Neutrophil (primary cell): ENCODE measurements at regions not wholly inside any gene's neighbourhood (a gene's known extent, or its start where the extent isn't known, plus 50 kb on each side); places are given as distances from the start of the nearest gene placed in this dataset.

ENCODE experiments used
- H3K27ac ChIP-seq: fragments of 200-600 bp; sonication (generic); 2 replicates; pipeline ENCODE4 v1.5.1; 2016; ENCODE audit warnings: mild to moderate bottlenecking, moderate library complexity
- H3K27me3 ChIP-seq: fragments of 200-600 bp; sonication (generic); 2 replicates; pipeline ENCODE4 v1.6.0; 2016; ENCODE audit warnings: mild to moderate bottlenecking
- H3K36me3 ChIP-seq: fragments of 200-600 bp; sonication (generic); 2 replicates; pipeline ENCODE4 v1.5.1; 2017
- H3K4me1 ChIP-seq, 2 experiments: fragments of 200-600 bp in 1 of 2; sonication (generic) in 1 of 2; 1 replicate in 1 of 2; 2 replicates in 1 of 2; pipeline versions ENCODE4 v1.5.1 to v1.6.1; 2013 to 2016; ENCODE audit warnings: low read depth in 1 of 2, low read length in 1 of 2, mild to moderate bottlenecking in 1 of 2, moderate library complexity in 1 of 2; ENCODE audit not compliant: control insufficient read depth in 1 of 2, insufficient read depth in 1 of 2
- H3K4me3 ChIP-seq, 2 experiments: fragments of 200-600 bp in 1 of 2; sonication (generic) in 1 of 2; 1 replicate in 1 of 2; 2 replicates in 1 of 2; pipeline ENCODE4 v1.5.1; 2013 to 2016; ENCODE audit warnings: low read depth in 1 of 2, low read length in 1 of 2, mild to moderate bottlenecking in 1 of 2, moderate library complexity in 1 of 2
- H3K9me3 ChIP-seq: fragments of 200-600 bp; sonication (generic); 2 replicates; pipeline ENCODE4 v1.5.1; 2016
- CTCF ChIP-seq: fragments of 200-600 bp; sonication (generic); IDR thresholded peaks from 2 replicates; pipeline ENCODE4 v1.5.1; 2016; ENCODE audit warnings: antibody characterized with exemption

- no peaks in the 10 kb centered on the region for H3K9me3 ChIP-seq
- no peaks in the 10 kb centered on the region for H3K4me1 ChIP-seq
- no peaks in the 10 kb centered on the region for H3K36me3 ChIP-seq
- H3K27me3 ChIP-seq: peaks cover 22% of the 10 kb centered on the region
- H3K27ac ChIP-seq: no peak overlapping the region
- TF ChIP-seq CTCF: no peak
- no peak overlapping the region for H3K4me3 ChIP-seq
Observed at GRCh38 chr19:31173991-31174390, 175.2 kb downstream of the TSHZ3 start.

DNA sequence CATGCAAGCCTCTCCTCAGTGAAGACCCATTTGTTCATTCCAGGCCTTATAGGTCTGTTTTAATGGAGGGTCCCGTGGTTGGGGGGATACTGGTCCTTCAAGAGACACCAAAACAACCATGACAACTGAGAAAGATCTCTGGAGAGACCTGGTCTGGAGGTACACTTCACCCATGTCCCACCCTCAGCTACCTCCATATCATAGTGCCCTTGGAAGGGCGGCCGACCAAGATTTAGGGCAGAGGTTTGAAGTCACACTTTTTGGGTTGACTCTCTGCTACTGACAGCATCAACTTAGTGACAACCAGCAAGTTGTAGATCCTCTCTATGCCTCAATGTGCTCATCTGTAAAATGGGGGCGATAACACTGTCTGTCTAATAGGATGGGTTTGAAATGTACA lies 177.3 kb downstream of the TSHZ3 start:
- H3K4me1 ChIP-seq: no peaks in the 10 kb centered on the region
- H3K27me3 ChIP-seq: peaks cover 28% of the 10 kb centered on the region
- no peaks in the 10 kb centered on the region for H3K36me3 ChIP-seq
- no peak overlapping the region for H3K4me3 ChIP-seq
- no peak overlapping the region for H3K27ac ChIP-seq
- H3K9me3 ChIP-seq: no peaks in the 10 kb centered on the region
- TF ChIP-seq CTCF: no peak

- no peak overlapping the region for H3K4me3 ChIP-seq
- H3K27ac ChIP-seq: no peak overlapping the region
- no peak for TF ChIP-seq CTCF
- no peaks in the 10 kb centered on the region for H3K9me3 ChIP-seq
- peaks cover 47% of the 10 kb centered on the region for H3K27me3 ChIP-seq
- no peaks in the 10 kb centered on the region for H3K4me1 ChIP-seq
- H3K36me3 ChIP-seq: no peaks in the 10 kb centered on the region
Observed at GRCh38 chr19:31170046-31170445, 179.2 kb downstream of the TSHZ3 start.

- TF ChIP-seq CTCF: no peak
- peaks cover 57% of the 10 kb centered on the region for H3K27me3 ChIP-seq
- H3K4me1 ChIP-seq: no peaks in the 10 kb centered on the region
- H3K27ac ChIP-seq: no peak overlapping the region
- no peaks in the 10 kb centered on the region for H3K36me3 ChIP-seq
- no peak overlapping the region for H3K4me3 ChIP-seq
- H3K9me3 ChIP-seq: no peaks in the 10 kb centered on the region
Observed at GRCh38 chr19:31168106-31168625, 181.1 kb downstream of the TSHZ3 start.

DNA sequence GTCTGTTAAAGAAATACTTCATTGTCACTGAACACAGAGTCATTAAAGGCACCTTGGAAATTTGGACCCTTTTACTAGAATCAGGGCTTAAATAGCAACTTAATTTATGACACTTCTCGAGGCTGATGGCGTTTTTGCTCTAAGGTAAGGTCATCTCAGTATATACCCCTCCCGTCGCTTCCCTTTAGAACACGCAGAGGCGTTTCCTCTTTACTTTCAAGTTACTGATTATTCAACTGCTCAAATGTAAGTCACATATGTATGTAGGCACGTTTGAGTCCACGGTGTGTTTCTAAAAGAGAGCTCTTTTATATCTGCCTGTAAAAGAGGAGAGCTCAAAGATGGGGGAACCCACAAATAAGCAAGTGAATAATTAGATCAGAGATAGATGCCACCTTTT lies 181.5 kb downstream of the TSHZ3 start:
- Histone ChIP-seq H3K27ac (no peak overlapping the region), H3K27me3 (peaks cover 57% of the 10 kb centered on the region), H3K9me3 (no peaks in the 10 kb centered on the region), H3K4me3 (no peak overlapping the region), H3K4me1 (no peaks in the 10 kb centered on the region), H3K36me3 (no peaks in the 10 kb centered on the region)
- TF ChIP-seq CTCF: no peak

- TF ChIP-seq CTCF: no peak
- no peak overlapping the region for H3K4me3 ChIP-seq
- H3K4me1 ChIP-seq: no peaks in the 10 kb centered on the region
- H3K27ac ChIP-seq: no peak overlapping the region
- H3K9me3 ChIP-seq: no peaks in the 10 kb centered on the region
- H3K36me3 ChIP-seq: no peaks in the 10 kb centered on the region
- peaks cover 57% of the 10 kb centered on the region for H3K27me3 ChIP-seq
Observed at GRCh38 chr19:31166206-31166605, 183.0 kb downstream of the TSHZ3 start.
